IMR-90 (cell line): ENCODE measurements at regions not wholly inside any gene's neighbourhood (a gene's known extent, or its start where the extent isn't known, plus 50 kb on each side); places are given as distances from the start of the nearest gene placed in this dataset.

Experiments
- CEBPB ChIP-seq: IDR thresholded peaks from 2 replicates; pipeline ENCODE4 v1.6.1; 2012; ENCODE audit warnings: low read depth, low read length, improper control_type of control experiment
- CTCF ChIP-seq: conservative IDR thresholded peaks from 2 replicates; pipeline ENCODE4 v1.5.1; 2012; ENCODE audit warnings: mild to moderate bottlenecking, low read depth, low read length, improper control_type of control experiment
- NFE2L2 ChIP-seq: fragments of 150-350 bp; IDR thresholded peaks from 2 replicates; pipeline ENCODE4 v1.6.1; 2016; ENCODE audit warnings: low read depth, mild to moderate bottlenecking, low read length

GRCh38 chr2:40734797-40735196 is 282.9 kb upstream of the SLC8A1 start:
- TF ChIP-seq CTCF, result no peak
- peak; percentile 21; the same call in 1 of the 2 replicates for TF ChIP-seq CEBPB
- TF ChIP-seq NFE2L2, result no peak
